Gastroesophageal sphincter (tissue), 4 donors: ENCODE measurements at regions not wholly inside any gene's neighbourhood (a gene's known extent, or its start where the extent isn't known, plus 50 kb on each side); places are given as distances from the start of the nearest gene placed in this dataset.

ENCODE experiments used
- ATAC-seq: fragments of 150-250 bp; one replicate; pipeline ENCODE4 v1.9.1; 2016; ENCODE audit warnings: mild to moderate bottlenecking, moderate library complexity
- H3K27ac ChIP-seq, 4 donors: fragments of 200-600 bp; sonication (generic) in 3 of 4; 1 replicate in 3 of 4; 2 replicates in 1 of 4; pipeline ENCODE4 v1.5.1; 2016 to 2019
- H3K27me3 ChIP-seq: fragments of 200-600 bp; sonication (generic); one replicate; pipeline ENCODE4 v1.5.1; 2019
- H3K36me3 ChIP-seq, 2 donors: fragments of 200-600 bp; sonication (generic); one replicate each; pipeline ENCODE4 v1.5.1; 2019; ENCODE audit warnings: control low read depth in 1 of 2
- H3K4me1 ChIP-seq, 3 donors: fragments of 200-600 bp; sonication (generic); 1 replicate in 2 of 3; 2 replicates in 1 of 3; pipeline ENCODE4 v1.5.1; 2016 to 2019; ENCODE audit warnings: control low read depth in 2 of 3
- H3K4me3 ChIP-seq, 2 donors: fragments of 200-600 bp; sonication (generic); one replicate each; pipeline ENCODE4 v1.5.1; 2019; ENCODE audit warnings: mild to moderate bottlenecking in 1 of 2, moderate library complexity in 1 of 2
- H3K9me3 ChIP-seq, 3 donors: fragments of 200-600 bp; sonication (generic); one replicate each; pipeline ENCODE4 v1.5.1; 2017 to 2019; ENCODE audit warnings: control low read depth in 2 of 3
- EP300 ChIP-seq: sonication (generic); formaldehyde crosslinking; IDR thresholded peaks from one replicate; pipeline ENCODE4 v1.6.1; 2017; ENCODE audit warnings: antibody characterized with exemption, mild to moderate bottlenecking
- POLR2A ChIP-seq, 2 donors: fragments of 450-650 bp; IDR thresholded peaks; one replicate each; pipeline ENCODE4 v1.6.1; 2017; ENCODE audit warnings: antibody characterized with exemption in 2 of 2, mild to moderate bottlenecking in 2 of 2, moderate library complexity in 1 of 2
- POLR2AphosphoS5 ChIP-seq: sonication (generic); formaldehyde crosslinking; IDR thresholded peaks from one replicate; pipeline ENCODE4 v1.6.1; 2017; ENCODE audit warnings: antibody characterized with exemption
- WGBS, 2 donors: methylation state at CpG; one replicate each; pipeline ENCODE4 v1.1.5; 2018; ENCODE audit warnings: low coverage in 1 of 2; 5-methylcytosine and 5-hydroxymethylcytosine counted together
- TF ChIP-seq, protein P1 (sequence below), 4 experiments: fragments of 200-600 bp in 2 of 4; fragments of 450-650 bp in 2 of 4; sonication (generic) in 1 of 4; IDR thresholded peaks; one replicate each; pipeline ENCODE4 v1.5.1; 2017 to 2019; ENCODE audit warnings: antibody characterized with exemption in 4 of 4, mild to moderate bottlenecking in 2 of 4, moderate library complexity in 2 of 4

DNA sequence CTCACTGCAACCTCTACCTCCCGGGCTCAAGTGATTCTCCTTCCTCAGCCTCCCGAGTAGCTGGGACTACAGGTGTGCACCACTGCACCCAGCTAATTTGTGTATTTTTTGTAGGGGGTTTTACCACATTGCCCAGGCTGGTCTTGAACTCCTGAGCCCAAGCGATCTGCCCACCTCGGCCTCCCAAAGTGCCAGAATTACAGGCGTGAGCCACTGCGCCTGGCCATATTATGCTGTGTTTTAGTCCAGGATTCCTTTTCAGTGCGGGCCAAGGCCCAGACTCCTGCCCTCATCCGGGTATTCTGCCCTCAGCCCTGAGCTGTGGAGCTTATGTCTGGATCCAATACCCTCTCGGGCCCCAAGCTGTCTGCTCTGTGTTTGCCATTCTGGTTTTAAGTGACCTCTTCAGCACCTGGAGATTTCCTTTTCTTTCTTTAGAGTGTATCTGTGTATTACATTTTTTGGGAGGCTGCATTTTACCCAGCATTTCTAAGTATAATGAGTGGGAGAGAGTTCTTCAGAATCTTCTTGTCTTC, 114.9 kb downstream of the BUB3 start:
- no peak for TF ChIP-seq EP300
- TF ChIP-seq, protein P1, sequence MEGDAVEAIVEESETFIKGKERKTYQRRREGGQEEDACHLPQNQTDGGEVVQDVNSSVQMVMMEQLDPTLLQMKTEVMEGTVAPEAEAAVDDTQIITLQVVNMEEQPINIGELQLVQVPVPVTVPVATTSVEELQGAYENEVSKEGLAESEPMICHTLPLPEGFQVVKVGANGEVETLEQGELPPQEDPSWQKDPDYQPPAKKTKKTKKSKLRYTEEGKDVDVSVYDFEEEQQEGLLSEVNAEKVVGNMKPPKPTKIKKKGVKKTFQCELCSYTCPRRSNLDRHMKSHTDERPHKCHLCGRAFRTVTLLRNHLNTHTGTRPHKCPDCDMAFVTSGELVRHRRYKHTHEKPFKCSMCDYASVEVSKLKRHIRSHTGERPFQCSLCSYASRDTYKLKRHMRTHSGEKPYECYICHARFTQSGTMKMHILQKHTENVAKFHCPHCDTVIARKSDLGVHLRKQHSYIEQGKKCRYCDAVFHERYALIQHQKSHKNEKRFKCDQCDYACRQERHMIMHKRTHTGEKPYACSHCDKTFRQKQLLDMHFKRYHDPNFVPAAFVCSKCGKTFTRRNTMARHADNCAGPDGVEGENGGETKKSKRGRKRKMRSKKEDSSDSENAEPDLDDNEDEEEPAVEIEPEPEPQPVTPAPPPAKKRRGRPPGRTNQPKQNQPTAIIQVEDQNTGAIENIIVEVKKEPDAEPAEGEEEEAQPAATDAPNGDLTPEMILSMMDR (IDR thresholded peaks at IDR 0.05): no peak
- TF ChIP-seq POLR2AphosphoS5: no peak
- no peak for TF ChIP-seq POLR2A (IDR thresholded peaks at IDR 0.05)
- WGBS, 2 donors: 60 to 67% methylated on average over 1 to 3 of the region's 9 CpGs
- Histone ChIP-seq H3K4me3 (no peak overlapping the region), H3K36me3 (no peaks in the 10 kb centered on the region), H3K4me1 (no peaks in the 10 kb centered on the region), H3K9me3 (no peaks in the 10 kb centered on the region), H3K27me3 (peaks cover 9% of the 10 kb centered on the region), H3K27ac (no peak overlapping the region)
- no peak for ATAC-seq

DNA sequence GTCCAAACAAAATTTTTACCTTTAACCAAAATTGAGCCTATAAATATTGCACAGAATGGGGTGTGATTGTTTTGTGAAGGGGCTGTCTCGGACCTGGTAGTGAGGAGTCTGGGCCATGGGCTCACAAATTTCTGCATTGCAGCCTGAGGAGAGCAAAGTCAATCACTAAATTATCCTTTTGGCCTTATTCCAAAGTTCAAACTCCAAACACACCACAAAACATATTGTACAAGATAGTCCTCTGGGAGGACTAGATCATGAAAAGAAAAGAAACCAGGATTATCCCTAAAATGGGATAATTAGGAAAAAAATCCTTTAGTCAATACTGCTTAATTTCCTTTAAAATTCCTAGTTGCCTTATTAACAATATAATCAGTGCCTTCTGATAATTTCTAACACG, 115.5 kb downstream of the BUB3 start:
- Histone ChIP-seq H3K4me1 (no peaks in the 10 kb centered on the region), H3K4me3 (no peak overlapping the region), H3K36me3 (no peaks in the 10 kb centered on the region), H3K27me3 (peaks cover 13% of the 10 kb centered on the region), H3K9me3 (no peaks in the 10 kb centered on the region), H3K27ac (no peak overlapping the region)
- ATAC-seq: no peak
- TF ChIP-seq EP300 (no peak), POLR2AphosphoS5 (no peak), POLR2A (IDR thresholded peaks at IDR 0.05) (no peak)
- TF ChIP-seq, protein P1 (IDR thresholded peaks at IDR 0.05): no peak
- 82 to 100% methylated on average over 1 to 2 of the region's 2 CpGs for WGBS, 2 donors

DNA sequence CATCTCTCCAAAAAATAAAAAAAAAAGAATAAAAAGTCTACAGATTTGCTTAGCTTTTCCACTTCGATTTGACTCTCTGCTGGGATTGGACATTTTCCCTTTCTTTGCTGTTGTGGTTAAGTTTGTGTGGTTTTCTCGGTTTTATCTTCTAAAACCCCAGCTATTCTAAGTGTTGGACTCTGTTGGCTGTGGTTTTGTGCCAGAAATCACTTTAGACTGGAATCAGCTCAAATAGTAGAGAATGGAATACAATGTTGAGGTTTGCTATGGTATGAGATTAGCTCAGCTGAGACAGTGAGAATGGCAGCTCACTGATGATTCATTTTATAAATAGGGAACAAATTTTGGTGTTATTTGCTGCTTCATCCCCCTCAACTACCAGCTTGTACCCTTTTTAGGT, 116.0 kb downstream of the BUB3 start:
- H3K4me3 ChIP-seq: no peak overlapping the region
- TF ChIP-seq, protein P1 (IDR thresholded peaks at IDR 0.05): no peak
- no peak for TF ChIP-seq POLR2AphosphoS5
- no peak for TF ChIP-seq POLR2A (IDR thresholded peaks at IDR 0.05)
- no peak for TF ChIP-seq EP300
- peaks cover 13% of the 10 kb centered on the region for H3K27me3 ChIP-seq
- no peaks in the 10 kb centered on the region for H3K36me3 ChIP-seq
- no peak for ATAC-seq
- H3K4me1 ChIP-seq: no peaks in the 10 kb centered on the region
- no peak overlapping the region for H3K27ac ChIP-seq
- no peaks in the 10 kb centered on the region for H3K9me3 ChIP-seq
- WGBS, 2 donors: 48 to 100% methylated on average over 2 of the region's 2 CpGs

DNA sequence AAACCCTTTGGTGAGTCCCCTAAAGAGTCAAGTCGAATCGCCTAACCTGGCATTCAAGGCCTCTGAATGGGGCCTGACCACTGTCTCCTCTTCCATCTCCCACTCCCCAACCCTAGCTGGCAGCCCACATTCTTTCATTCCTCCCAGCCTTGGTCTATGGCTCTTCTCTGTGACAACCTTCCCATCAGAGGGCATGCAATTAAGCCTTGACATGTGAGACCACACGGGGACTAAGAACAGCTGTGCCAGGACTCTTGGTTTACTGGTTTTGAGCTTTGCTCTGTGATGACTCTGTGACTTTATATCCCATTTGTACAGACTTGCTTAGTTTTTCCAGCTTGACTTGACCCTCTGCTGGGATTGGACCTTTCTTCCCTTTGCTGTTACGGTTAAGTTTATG, 116.6 kb downstream of the BUB3 start:
- ATAC-seq: no peak

DNA sequence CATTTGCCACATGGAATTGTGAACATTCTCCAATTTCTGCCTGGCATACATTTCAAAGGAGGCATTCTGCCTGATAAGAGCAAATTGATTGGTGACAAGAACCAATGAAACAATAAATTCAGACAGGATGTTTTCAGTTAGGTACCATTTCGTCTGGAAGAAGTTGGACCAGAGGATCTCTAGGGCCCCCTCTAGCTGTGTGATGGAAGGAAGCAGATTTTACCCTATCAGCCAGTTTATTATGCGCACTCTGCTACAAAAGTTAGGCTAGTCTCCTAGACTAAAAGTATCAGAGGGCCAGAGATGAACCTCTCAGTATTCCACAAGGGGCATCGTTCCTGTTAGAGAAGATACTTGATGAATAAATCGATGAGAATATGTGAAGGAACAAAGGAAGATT, 118.0 kb downstream of the BUB3 start:
- Histone ChIP-seq H3K9me3 (peaks cover 0 to 11% (median 0%) of the 10 kb centered on the region in 3 donors), H3K4me3 (no peak overlapping the region), H3K36me3 (no peaks in the 10 kb centered on the region), H3K27ac (no peak overlapping the region), H3K4me1 (no peaks in the 10 kb centered on the region), H3K27me3 (peaks cover 13% of the 10 kb centered on the region)
- whole genome bisulfite sequencing, 2 donors: 81 to 94% methylated on average over 2 to 4 of the region's 4 CpGs
- no peak for TF ChIP-seq POLR2A (IDR thresholded peaks at IDR 0.05)
- TF ChIP-seq POLR2AphosphoS5: no peak
- TF ChIP-seq, protein P1 (IDR thresholded peaks at IDR 0.05): no peak
- no peak for TF ChIP-seq EP300
- ATAC-seq: no peak

More for the DNA sequence above, 116.6 kb downstream of the BUB3 start:
- Histone ChIP-seq H3K4me3 (no peak overlapping the region), H3K36me3 (no peaks in the 10 kb centered on the region), H3K27me3 (peaks cover 13% of the 10 kb centered on the region), H3K4me1 (no peaks in the 10 kb centered on the region), H3K27ac (no peak overlapping the region), H3K9me3 (peaks cover 0 to 2% (median 0%) of the 10 kb centered on the region in 3 donors)
- TF ChIP-seq POLR2AphosphoS5 (no peak), EP300 (no peak), POLR2A (IDR thresholded peaks at IDR 0.05) (no peak)
- TF ChIP-seq, protein P1 (IDR thresholded peaks at IDR 0.05): no peak
- 83 to 97% methylated on average over 1 to 4 of the region's 4 CpGs for WGBS, 2 donors
